Keratinocyte (primary cell): ENCODE measurements at regions not wholly inside any gene's neighbourhood (a gene's known extent, or its start where the extent isn't known, plus 50 kb on each side); places are given as distances from the start of the nearest gene placed in this dataset.

ENCODE experiments used
- EZH2 ChIP-seq: IDR thresholded peaks from one replicate; pipeline ENCODE4 v1.6.1; 2012; ENCODE audit warnings: inconsistent platforms, mild to moderate bottlenecking, low read length, moderate library complexity
- TF ChIP-seq, protein P1 (sequence below), 3 experiments: IDR thresholded peaks in 1 of 3; conservative IDR thresholded peaks in 1 of 3; optimal IDR thresholded peaks in 1 of 3; 2 replicates in 2 of 3; 3 replicates in 1 of 3; pipeline versions ENCODE3 to v1.5.1; 2011; ENCODE audit warnings: low read length in 3 of 3, mild to moderate bottlenecking in 3 of 3, moderate library complexity in 2 of 3, control low read depth in 1 of 3, inconsistent platforms in 1 of 3; ENCODE audit not compliant: insufficient read depth in 2 of 3; ENCODE audit errors: extremely low read depth in 1 of 3

DNA sequence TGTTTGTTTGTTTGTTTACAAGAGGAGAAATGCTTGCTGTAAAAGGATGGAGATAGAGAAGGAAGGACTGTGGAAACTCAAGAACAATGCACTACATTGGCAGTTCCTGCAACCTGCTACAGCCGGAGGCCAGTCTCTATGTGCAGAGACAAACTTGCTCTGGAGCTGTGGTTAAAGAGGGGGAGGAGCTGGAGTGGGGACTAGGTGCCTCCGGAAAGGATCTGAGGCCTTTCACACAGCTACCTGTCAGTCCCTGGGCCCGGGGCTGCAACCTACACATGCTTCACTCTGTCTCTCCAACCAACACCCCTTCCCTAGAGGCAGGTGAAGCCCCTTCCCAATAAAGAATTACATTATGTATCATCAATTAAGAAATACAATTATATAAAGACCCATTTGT, 1234.0 kb upstream of the ZEB2 start:
- TF ChIP-seq, protein P1, sequence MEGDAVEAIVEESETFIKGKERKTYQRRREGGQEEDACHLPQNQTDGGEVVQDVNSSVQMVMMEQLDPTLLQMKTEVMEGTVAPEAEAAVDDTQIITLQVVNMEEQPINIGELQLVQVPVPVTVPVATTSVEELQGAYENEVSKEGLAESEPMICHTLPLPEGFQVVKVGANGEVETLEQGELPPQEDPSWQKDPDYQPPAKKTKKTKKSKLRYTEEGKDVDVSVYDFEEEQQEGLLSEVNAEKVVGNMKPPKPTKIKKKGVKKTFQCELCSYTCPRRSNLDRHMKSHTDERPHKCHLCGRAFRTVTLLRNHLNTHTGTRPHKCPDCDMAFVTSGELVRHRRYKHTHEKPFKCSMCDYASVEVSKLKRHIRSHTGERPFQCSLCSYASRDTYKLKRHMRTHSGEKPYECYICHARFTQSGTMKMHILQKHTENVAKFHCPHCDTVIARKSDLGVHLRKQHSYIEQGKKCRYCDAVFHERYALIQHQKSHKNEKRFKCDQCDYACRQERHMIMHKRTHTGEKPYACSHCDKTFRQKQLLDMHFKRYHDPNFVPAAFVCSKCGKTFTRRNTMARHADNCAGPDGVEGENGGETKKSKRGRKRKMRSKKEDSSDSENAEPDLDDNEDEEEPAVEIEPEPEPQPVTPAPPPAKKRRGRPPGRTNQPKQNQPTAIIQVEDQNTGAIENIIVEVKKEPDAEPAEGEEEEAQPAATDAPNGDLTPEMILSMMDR (optimal IDR thresholded peaks at IDR 0.05 in 1 of 3, IDR thresholded peaks at IDR 0.05 in 1 of 3, conservative IDR thresholded peaks at IDR 0.05 in 1 of 3; ENCODE audit: extremely low read depth in 1 of 3, insufficient read depth in 2 of 3, low read length in 3 of 3) = no peak
- no peak for TF ChIP-seq EZH2
